ENCODE measurements at regions not wholly inside any gene's neighbourhood (a gene's known extent, or its start where the extent isn't known, plus 50 kb on each side); places are given as distances from the start of the nearest gene placed in this dataset.

DNA sequence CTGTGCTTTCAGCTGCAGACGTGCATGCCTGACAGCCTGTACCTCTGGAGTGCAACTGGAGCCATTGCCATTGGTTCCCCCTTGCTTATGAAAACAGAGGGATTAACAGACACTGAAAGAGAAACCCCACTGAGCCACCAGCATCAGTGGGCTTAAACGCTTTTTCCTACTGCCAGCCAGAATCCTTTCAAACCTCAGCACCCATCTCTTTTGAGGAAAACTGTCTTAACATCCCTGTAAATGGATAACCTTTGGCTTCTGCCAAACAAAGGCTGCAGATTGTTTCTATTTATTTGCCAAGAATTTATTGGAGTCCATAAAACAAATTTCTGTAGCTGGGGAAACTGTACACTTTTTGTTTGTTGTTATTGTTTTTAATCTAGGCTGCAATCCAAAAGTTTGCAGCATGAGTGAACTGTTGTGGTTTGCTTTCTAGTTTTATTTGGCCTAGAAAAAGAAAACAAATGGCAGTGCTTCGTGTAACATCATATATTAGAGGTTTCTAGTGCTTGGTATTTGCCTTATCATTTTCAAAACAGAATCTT, 369.2 kb upstream of the IL12A start:
- no peak for TF ChIP-seq ZNF274 (IDR thresholded peaks at IDR 0.05; ENCODE audit: low read depth, low read length)

DNA sequence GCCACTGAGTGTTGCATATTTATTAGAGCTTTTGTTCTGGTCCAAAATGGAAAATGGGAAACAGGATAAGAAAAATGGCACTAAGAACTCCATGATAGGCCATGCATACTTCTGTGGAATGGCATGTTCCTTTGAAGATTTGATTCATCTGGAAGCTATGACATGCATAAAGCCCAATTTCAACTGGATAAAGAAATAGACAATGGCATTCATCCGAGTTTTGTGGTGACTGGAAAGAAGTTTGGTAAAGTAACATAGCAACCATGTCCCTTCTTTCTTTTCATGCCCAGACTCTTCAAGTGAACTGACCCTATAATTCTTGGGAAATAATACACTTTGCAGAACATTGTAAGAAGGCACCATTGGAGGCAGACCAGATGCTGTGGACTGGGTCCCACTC, 368.4 kb upstream of the IL12A start:
- no peak overlapping the region for H3K4me3 ChIP-seq (ENCODE audit: low read length)
- TF ChIP-seq ZNF274 (IDR thresholded peaks at IDR 0.05; ENCODE audit: low read depth, low read length) = no peak

More for the DNA sequence above, 369.2 kb upstream of the IL12A start:
- H3K4me3 ChIP-seq (ENCODE audit: low read length) = no peak overlapping the region

DNA sequence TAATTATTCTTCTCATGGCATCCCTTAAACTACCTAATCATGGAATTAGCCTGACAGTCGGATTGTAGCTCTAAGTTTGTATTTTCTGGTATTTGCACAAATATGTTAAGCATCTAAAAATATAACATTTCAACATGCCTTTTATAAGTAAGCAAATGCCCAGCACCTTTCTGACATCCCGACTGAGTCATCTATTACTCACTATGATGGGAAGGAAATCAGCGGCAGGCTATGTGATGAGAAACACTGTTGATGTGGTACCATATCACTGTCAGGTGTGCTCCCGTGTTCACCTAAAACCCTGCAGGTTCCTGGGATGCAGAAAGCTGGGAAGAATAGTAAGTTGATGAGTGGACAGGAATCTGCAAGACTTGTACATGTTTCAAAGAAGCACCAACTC, 367.8 kb upstream of the IL12A start:
- H3K4me3 ChIP-seq (ENCODE audit: low read length) = no peak overlapping the region
- no peak for TF ChIP-seq ZNF274 (IDR thresholded peaks at IDR 0.05; ENCODE audit: low read depth, low read length)

DNA sequence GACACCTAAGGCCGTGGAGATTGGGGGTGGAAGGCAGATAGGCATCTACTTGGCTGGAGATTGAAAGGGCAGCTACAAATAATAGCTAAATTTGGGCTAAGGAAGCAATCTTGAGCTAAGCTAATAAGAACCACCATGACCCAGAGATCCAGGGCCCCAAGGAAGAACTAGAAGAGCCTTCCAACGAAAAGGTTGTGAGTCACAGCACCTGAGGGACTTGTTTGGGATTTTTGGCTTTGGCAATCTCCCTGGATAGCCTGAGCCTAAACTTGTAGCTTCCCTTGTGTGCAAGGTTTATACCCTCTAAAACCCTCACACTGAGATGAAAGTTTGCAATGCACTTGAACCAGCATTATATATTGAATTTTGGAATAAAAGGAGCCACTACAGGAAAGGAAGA, 364.0 kb upstream of the IL12A start:
- H3K4me3 ChIP-seq (ENCODE audit: low read length) = no peak overlapping the region
- no peak for TF ChIP-seq ZNF274 (IDR thresholded peaks at IDR 0.05; ENCODE audit: low read depth, low read length)

DNA sequence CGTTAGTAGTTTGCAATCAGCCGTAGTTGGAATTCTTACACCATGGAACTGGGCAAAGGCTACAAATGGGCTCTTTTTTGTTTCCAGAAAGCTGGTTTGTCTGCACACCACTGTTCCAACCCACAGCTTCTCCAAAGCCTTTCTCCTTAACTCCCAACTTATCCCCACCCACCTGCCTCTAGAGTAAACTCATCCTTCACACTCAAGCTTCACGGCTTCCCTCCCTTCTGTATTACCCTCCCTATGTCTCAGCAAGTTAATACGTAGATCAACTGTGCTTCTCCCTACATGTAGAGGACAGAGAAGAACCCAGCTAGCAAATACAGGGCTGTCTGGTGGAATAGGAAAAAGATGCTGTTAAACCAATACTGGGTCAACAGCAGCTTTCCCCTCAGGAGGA, 363.0 kb upstream of the IL12A start:
- no peak overlapping the region for H3K4me3 ChIP-seq (ENCODE audit: low read length)
- TF ChIP-seq ZNF274 (IDR thresholded peaks at IDR 0.05; ENCODE audit: low read depth, low read length) = no peak

DNA sequence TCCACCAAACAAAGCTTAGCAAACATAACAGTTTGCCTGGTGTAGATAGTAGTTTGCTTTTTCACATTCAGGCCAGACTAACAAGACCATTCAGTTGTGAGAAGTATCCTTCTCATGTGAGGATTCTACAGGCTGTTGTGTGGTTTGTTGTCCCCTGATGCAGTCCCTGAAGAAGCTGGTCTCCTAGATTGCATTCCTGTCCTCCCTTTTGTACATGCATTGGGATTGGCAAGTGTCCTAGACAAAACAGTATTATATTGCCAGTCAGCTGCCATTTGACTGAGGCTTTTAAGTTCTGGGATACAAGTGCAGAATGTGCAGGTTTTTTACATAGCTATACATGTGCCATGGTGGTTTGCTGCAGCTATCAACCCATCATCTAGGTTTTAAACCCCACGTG, 362.0 kb upstream of the IL12A start:
- no peak for TF ChIP-seq ZNF274 (IDR thresholded peaks at IDR 0.05; ENCODE audit: low read depth, low read length)
- no peak overlapping the region for H3K4me3 ChIP-seq (ENCODE audit: low read length)

DNA sequence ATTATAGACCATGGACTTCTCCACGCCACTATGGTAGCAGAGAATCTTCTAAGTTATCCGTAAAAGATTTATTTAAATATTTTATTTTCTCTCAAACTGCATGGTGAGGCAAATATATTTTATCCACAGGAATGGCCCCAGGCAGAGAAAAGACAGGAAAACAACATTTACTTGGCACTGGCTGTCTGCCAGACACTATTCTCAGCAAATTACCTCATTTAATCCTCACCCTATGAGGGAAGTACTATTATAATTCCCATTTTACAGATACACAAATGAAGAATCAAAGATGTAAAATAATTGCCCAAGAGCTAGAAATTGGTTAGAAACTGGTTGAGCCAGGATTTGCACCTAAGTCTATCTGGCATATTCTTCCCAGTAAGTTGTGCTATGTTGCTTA, 361.4 kb upstream of the IL12A start:
- no peak for TF ChIP-seq ZNF274 (IDR thresholded peaks at IDR 0.05; ENCODE audit: low read depth, low read length)
- H3K4me3 ChIP-seq (ENCODE audit: low read length) = no peak overlapping the region

DNA sequence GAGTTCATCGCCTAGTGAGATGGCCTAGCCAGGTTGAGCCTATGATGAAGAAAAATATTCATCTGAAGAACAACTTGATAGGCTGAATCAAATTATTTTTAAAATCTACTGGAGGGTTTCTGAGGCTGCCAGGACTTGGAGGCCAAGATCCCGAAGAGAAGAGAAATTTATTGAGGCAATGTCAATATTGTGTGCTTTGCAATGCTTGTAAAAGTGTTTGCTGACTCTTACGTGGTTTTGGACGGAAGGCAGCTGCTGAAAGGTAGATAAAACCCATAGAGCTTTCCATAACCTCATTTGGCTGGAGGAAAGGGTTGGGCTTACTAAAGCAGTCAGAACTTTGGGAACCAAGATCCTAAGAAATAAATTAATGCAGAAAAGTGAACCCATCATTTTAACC, 361.0 kb upstream of the IL12A start:
- TF ChIP-seq ZNF274 (IDR thresholded peaks at IDR 0.05; ENCODE audit: low read depth, low read length) = no peak
- no peak overlapping the region for H3K4me3 ChIP-seq (ENCODE audit: low read length)

DNA sequence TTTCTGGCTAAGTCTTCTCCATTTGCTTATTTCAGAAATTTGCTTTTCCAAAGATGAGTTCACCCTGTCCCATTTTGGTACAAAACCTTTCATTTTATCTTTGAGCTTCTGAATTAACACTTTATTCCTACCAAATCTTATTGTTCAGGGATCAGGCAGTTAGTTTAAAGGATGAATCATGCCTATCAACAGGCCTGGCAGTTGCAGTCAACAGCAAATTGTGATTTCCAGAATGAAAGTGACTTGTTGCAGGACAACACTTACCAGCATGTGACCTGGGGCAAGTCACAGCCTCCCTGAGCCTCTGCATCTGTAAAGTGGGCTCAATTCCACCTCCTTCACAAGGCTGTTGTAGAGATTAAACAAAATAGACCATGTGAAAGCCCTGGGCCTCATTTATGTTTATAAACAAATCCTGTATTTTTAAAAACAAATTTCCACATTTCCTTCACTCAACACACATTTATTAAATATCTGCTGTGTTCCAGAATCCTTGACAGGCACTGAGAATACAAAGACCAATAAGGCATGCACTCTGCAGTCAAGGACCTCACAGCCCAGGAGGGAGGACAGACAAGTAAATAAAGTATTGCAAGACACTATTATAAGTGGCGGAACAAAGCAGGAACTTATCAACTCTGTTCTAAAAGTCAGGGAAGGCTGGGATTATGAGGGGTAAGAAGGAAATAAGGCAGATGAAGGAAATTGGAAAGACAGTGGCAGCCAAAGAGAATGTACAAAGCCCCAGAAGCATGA, 359.1 kb upstream of the IL12A start:
- no peak for TF ChIP-seq ZNF274 (IDR thresholded peaks at IDR 0.05; ENCODE audit: low read depth, low read length)
- H3K4me3 ChIP-seq (ENCODE audit: low read length) = no peak overlapping the region

DNA sequence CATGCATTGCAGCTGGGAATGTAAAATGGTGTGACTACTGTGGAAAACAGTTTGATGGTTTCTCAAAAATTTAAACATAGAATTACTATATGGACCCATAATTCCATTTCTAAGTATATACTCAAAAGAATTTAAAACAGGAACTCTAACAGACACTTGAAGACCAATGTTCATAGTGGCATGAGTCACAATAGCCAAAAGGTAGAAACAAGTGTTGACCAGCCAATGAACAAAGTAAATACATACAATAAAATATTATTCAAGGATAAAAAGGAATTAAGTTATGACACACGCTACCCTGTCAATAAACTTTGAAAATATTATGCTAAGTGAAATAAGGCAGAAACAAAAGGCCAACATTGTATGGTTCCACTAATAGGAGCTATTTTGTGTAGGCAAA, 357.4 kb upstream of the IL12A start:
- H3K4me3 ChIP-seq (ENCODE audit: low read length) = no peak overlapping the region
- no peak for TF ChIP-seq ZNF274 (IDR thresholded peaks at IDR 0.05; ENCODE audit: low read depth, low read length)

DNA sequence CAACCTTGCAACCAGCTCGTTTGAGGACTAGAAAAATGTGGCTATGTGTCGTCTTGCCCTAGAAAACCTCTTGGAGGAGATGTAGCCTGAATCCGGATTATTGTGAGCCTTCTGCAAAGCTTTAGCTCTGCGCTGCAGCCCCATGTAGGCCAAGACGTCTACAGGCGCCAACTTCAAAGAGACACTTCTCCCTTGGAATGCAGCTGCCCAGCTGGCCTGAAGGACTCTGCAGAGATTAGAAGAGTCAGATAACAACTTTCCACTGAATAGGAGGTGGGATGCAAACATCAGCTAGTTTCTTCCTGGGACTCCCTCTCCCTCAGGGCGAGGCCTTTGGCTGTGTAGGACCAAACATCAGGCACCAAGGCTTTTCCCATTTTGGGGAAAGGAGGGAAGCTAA, 356.5 kb upstream of the IL12A start:
- no peak overlapping the region for H3K4me3 ChIP-seq (ENCODE audit: low read length)
- TF ChIP-seq ZNF274 (IDR thresholded peaks at IDR 0.05; ENCODE audit: low read depth, low read length) = no peak

DNA sequence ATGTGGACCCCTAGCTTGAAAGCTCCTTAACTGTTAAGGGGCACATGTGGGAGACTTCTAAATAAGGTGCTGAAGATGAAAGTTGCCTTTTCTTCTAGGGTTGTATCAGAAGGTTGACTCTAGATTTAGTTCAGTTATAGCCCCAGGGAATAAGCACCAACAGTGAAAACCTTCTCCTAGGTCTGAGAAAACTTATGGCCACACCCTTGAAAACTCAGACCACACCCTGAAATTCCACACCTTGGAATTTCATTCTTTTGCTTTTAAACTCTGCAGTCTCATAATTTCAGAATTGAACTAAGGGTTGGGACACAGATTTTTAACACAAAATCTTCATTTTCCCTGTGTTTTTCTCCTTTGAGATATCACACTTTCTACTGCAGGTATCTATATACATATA, 355.8 kb upstream of the IL12A start:
- TF ChIP-seq ZNF274 (IDR thresholded peaks at IDR 0.05; ENCODE audit: low read depth, low read length) = no peak
- H3K4me3 ChIP-seq (ENCODE audit: low read length) = no peak overlapping the region

DNA sequence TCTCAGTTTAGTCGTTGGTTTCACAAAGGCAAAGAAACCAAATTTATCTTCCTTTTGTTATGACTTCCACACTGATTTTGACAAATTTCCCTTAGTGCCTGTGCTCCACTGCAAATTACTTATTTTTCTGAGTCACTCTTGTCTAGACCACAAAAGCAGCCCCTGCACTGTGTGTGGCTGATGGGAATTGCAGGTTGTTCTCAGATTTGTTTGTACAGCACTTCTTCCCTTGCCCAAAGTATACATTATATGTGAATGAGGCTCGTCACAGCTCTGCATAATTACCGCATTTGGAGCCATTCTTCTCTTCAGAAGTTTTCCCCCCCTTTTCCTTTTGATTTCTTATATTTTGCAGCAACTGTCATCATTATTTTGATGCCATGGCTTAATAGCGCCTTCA, 354.2 kb upstream of the IL12A start:
- TF ChIP-seq ZNF274 (IDR thresholded peaks at IDR 0.05; ENCODE audit: low read depth, low read length) = no peak
- H3K4me3 ChIP-seq (ENCODE audit: low read length) = no peak overlapping the region

DNA sequence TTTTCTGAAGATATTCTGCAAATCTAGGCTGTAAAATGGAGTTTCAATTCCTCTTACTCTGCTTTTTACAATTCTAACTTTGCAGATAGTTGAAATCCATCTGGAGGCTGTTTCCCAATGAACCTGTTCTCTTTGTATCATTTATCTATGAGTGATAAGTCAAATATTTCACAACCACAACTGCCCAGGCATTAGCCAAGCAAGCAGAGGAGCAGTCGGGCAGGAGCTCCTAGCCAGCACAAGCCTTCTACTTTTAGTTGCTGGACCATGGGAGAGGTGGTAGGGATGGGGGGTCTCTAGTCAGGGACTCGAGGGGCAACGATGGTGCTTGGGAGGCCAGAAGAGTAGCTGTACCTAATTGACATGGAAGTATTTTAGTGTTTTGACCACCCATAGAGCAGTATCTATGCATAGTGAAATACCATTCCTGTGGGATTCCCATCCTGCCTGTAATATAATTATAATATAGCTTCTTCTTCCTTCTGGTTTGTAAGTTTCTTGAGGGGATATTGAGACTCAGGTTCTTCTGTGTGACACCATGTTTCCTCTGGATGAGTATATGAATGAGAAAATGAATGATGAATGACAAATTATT, 353.5 kb upstream of the IL12A start:
- H3K4me3 ChIP-seq (ENCODE audit: low read length) = no peak overlapping the region
- TF ChIP-seq ZNF274 (IDR thresholded peaks at IDR 0.05; ENCODE audit: low read depth, low read length) = no peak

DNA sequence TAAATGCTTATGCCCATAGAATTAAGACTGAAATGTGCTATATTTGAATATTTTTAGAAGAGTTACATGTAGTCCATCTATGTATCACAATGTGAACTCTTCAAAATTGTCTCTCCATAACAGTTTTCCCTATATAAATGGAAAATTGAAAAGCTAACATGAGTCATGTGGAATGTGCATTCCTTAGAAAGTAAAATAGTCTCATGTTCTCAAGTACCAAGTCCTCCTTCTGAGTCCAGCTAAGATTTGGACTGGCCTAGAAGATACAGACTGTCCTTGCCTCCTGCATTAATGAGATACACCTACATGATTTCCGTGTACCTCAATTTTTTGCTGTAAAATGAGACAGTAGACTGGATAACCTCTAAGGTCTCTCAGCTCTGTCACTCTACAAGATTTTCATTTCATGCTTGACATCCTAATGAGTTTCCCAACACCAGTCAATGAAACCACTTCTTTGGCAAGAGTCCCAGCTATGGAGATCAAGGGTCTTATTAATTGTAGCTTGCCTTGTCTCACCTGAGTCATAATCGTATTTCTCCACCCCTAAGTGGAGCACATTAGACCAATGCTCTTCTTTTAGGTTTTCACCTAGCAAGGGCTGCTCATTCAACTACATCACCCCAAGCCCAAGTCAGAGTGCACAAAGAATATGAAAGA, 350.6 kb upstream of the IL12A start:
- no peak overlapping the region for H3K4me3 ChIP-seq (ENCODE audit: low read length)
- TF ChIP-seq ZNF274 (IDR thresholded peaks at IDR 0.05; ENCODE audit: low read depth, low read length) = no peak
